ENCODE measurements at regions not wholly inside any gene's neighbourhood (a gene's known extent, or its start where the extent isn't known, plus 50 kb on each side); places are given as distances from the start of the nearest gene placed in this dataset.

GRCh38 chr14:82720946-82721345, 1187.3 kb upstream of the SEL1L start:
- no peak for TF ChIP-seq CTCF (IDR thresholded peaks at IDR 0.05; ENCODE audit: insufficient read depth, low read length)
- no peak for TF ChIP-seq REST (IDR thresholded peaks at IDR 0.05; ENCODE audit: insufficient replicate concordance, low read depth)
- TF ChIP-seq POLR2AphosphoS5 (IDR thresholded peaks at IDR 0.05; ENCODE audit: low read depth) = no peak
- TF ChIP-seq GABPA (IDR thresholded peaks at IDR 0.05; ENCODE audit: low read depth) = no peak
- no peak for TF ChIP-seq SPI1 (IDR thresholded peaks at IDR 0.05; ENCODE audit: borderline replicate concordance, low read depth)
